Mucosa of descending colon (tissue), 3 donors: ENCODE measurements at regions not wholly inside any gene's neighbourhood (a gene's known extent, or its start where the extent isn't known, plus 50 kb on each side); places are given as distances from the start of the nearest gene placed in this dataset.
A peak's percentile ranks its signal among the peaks of the same experiment; 100 is the strongest.

Experiments used
- ATAC-seq: fragments of 200-7000 bp; cut with Tn5 transposase; one replicate; pipeline ENCODE4 v1.9.1; 2020; ENCODE audit warnings: mild to moderate bottlenecking, moderate library complexity
- DNase-seq, 3 donors: peaks; one replicate each; pipeline ENCODE4 v3.0.0-alpha.2; 2020
- H3K36me3 ChIP-seq: fragments of 200-600 bp; one replicate; pipeline ENCODE4 v1.8.0; 2021; ENCODE audit warnings: low read depth, mild to moderate bottlenecking
- H3K4me1 ChIP-seq: fragments of 200-600 bp; one replicate; pipeline ENCODE4 v1.8.0; 2021; ENCODE audit warnings: low read depth, mild to moderate bottlenecking
- H3K4me3 ChIP-seq: fragments of 200-600 bp; one replicate; pipeline ENCODE4 v1.8.0; 2021; ENCODE audit warnings: mild to moderate bottlenecking
- H3K9me3 ChIP-seq: fragments of 200-600 bp; one replicate; pipeline ENCODE4 v1.8.0; 2021; ENCODE audit warnings: mild to moderate bottlenecking
- intact Hi-C, 2 donors: fragments of 100-400 bp; cut with DNase I in 1 of 2; cut with micrococcal nuclease in 1 of 2; formaldehyde crosslinking; loops; one replicate each; pipeline versions ENCODE4 v1.11.0 to v1.11.1; 2022; cut with DNase I, micrococcal nuclease
- TF ChIP-seq, protein P1 (sequence below): fragments of 200-600 bp; IDR thresholded peaks from one replicate; pipeline ENCODE4 v1.8.0; 2022; ENCODE audit warnings: antibody characterized with exemption, mild to moderate bottlenecking
- donor health status: DM: no; HTN: no; CAD: no; lungs with moderate emphysema.
- donor health status: DM: no; HTN: no; CAD: no.
- donor health status: DM: no; HTN: yes; CAD: no.

DNA sequence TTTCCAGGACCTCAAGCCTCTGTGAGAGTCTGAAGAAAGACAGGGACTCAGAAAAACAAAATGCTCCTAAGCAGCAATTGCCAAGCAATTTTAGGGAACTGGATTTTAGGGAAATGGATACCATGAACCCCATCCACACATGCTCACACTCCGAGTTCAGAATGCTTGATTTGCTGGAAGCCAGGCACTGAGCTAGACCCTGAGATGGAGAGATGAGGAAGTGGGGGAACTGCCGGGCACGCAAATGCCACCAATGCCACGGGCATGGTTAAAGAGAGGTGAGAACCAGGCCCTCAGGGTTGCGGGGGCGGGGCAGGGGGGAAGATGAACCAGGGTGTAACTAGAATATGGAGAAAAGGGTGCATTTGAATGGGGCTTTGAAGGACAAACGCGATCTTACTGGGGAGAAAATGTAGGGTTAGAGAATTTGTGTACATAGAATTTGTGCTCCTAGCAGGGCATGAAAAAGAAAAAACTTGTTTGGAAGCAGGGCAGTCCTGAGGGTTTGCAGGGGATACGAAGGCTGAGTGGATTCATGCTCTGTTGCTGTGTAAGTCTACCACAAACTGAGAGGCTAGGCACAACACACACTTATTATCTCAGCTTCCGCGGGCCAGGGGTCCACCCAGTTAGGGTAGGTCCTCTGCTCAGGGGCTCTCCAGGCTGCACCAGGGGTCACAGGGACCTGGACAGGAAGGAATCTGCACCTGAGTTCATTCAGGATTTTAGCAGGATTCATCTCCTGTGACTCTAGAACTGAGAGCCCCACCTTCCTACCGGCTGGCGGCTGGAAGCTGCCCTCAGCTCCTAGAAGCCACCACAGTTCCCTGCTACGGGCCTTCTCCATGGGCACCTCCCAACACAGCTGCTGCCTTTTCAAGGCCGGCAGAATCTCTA is 108.0 kb downstream of the SNX5 start:
- intact Hi-C loops = no loop called here

GRCh38 chr20:17859616-17860232 is 108.9 kb downstream of the SNX5 start:
- H3K4me1 ChIP-seq = peaks cover 53% of the 10 kb centered on the region
- H3K4me3 ChIP-seq = no peak overlapping the region
- no peaks in the 10 kb centered on the region for H3K9me3 ChIP-seq
- ATAC-seq (peak; percentile 1), DNase-seq (no peak)
- intact Hi-C loops = no loop called here
- TF ChIP-seq, protein P1, sequence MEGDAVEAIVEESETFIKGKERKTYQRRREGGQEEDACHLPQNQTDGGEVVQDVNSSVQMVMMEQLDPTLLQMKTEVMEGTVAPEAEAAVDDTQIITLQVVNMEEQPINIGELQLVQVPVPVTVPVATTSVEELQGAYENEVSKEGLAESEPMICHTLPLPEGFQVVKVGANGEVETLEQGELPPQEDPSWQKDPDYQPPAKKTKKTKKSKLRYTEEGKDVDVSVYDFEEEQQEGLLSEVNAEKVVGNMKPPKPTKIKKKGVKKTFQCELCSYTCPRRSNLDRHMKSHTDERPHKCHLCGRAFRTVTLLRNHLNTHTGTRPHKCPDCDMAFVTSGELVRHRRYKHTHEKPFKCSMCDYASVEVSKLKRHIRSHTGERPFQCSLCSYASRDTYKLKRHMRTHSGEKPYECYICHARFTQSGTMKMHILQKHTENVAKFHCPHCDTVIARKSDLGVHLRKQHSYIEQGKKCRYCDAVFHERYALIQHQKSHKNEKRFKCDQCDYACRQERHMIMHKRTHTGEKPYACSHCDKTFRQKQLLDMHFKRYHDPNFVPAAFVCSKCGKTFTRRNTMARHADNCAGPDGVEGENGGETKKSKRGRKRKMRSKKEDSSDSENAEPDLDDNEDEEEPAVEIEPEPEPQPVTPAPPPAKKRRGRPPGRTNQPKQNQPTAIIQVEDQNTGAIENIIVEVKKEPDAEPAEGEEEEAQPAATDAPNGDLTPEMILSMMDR = no peak
- H3K36me3 ChIP-seq = no peaks in the 10 kb centered on the region

More for the DNA sequence above, 108.0 kb downstream of the SNX5 start:
- Histone ChIP-seq H3K36me3 (no peaks in the 10 kb centered on the region), H3K4me3 (no peak overlapping the region), H3K9me3 (no peaks in the 10 kb centered on the region), H3K4me1 (peaks cover 48% of the 10 kb centered on the region)
- DNase-seq = no peak
- ATAC-seq = no peak
- TF ChIP-seq, protein P1 = no peak

- Histone ChIP-seq H3K36me3 (no peaks in the 10 kb centered on the region), H3K4me3 (no peak overlapping the region), H3K4me1 (peaks cover 48% of the 10 kb centered on the region), H3K9me3 (no peaks in the 10 kb centered on the region)
- TF ChIP-seq, protein P1 = no peak
- intact Hi-C loops = no loop called here
- ATAC-seq (no peak), DNase-seq (no peak)
These were observed 109.5 kb downstream of the SNX5 start for GRCh38 chr20:17859002-17859615.

- TF ChIP-seq, protein P1 = no peak
- H3K4me1 ChIP-seq = peaks cover 48% of the 10 kb centered on the region
- DNase-seq (no peak), ATAC-seq (no peak)
- intact Hi-C loops = no loop called here
- H3K9me3 ChIP-seq = no peaks in the 10 kb centered on the region
- no peaks in the 10 kb centered on the region for H3K36me3 ChIP-seq
- H3K4me3 ChIP-seq = no peak overlapping the region
These were observed 110.1 kb downstream of the SNX5 start for GRCh38 chr20:17858450-17859001.

- DNase-seq (no peak), ATAC-seq (no peak)
- intact Hi-C loops = no loop called here
- H3K4me1 ChIP-seq = peaks cover 42% of the 10 kb centered on the region
- TF ChIP-seq, protein P1 = no peak
- H3K4me3 ChIP-seq = no peak overlapping the region
- no peaks in the 10 kb centered on the region for H3K36me3 ChIP-seq
- no peaks in the 10 kb centered on the region for H3K9me3 ChIP-seq
These were observed 110.8 kb downstream of the SNX5 start for GRCh38 chr20:17857639-17858449.
